Coronary artery (tissue), 2 donors: ENCODE measurements at regions not wholly inside any gene's neighbourhood (a gene's known extent, or its start where the extent isn't known, plus 50 kb on each side); places are given as distances from the start of the nearest gene placed in this dataset.

Source experiments
- DNase-seq: peaks from one replicate; pipeline ENCODE4 v3.0.0-alpha.2; 2017; ENCODE audit warnings: low spot score
- H3K27ac ChIP-seq, 2 donors: fragments of 200-600 bp; sonication (generic); one replicate each; pipeline ENCODE4 v1.5.1; 2016 to 2019
- H3K4me3 ChIP-seq: fragments of 200-600 bp; sonication (generic); 2 replicates; pipeline ENCODE4 v1.5.1; 2016; ENCODE audit warnings: mild to moderate bottlenecking, moderate library complexity
- TF ChIP-seq, protein P1 (sequence below): fragments of 200-600 bp; sonication (generic); IDR thresholded peaks from one replicate; pipeline ENCODE4 v1.5.1; 2019; ENCODE audit warnings: antibody characterized with exemption

DNA sequence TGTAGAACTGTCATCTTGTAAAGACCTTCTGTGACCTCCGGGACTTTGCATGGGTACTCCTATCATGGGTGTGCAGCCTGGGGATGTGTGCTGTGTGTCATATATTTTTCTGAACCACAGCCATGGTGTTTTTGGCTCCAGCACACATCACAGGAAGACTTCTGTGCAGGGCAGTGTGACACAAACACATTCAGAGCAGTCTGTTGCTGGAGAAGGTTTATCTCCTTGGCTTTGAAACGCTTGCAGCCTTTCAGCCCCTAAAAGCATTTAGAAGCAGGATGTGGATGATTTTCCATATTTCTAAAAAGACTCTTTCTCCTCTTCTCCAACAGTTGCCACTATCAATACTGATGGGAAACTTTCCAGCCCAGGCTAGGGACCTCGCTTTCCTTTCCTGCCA, 221.6 kb upstream of the FOXA2 start:
- DNase-seq, result no peak
- no peak overlapping the region for H3K27ac ChIP-seq
- H3K4me3 ChIP-seq, result no peak overlapping the region
- TF ChIP-seq, protein P1, sequence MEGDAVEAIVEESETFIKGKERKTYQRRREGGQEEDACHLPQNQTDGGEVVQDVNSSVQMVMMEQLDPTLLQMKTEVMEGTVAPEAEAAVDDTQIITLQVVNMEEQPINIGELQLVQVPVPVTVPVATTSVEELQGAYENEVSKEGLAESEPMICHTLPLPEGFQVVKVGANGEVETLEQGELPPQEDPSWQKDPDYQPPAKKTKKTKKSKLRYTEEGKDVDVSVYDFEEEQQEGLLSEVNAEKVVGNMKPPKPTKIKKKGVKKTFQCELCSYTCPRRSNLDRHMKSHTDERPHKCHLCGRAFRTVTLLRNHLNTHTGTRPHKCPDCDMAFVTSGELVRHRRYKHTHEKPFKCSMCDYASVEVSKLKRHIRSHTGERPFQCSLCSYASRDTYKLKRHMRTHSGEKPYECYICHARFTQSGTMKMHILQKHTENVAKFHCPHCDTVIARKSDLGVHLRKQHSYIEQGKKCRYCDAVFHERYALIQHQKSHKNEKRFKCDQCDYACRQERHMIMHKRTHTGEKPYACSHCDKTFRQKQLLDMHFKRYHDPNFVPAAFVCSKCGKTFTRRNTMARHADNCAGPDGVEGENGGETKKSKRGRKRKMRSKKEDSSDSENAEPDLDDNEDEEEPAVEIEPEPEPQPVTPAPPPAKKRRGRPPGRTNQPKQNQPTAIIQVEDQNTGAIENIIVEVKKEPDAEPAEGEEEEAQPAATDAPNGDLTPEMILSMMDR, result no peak

DNA sequence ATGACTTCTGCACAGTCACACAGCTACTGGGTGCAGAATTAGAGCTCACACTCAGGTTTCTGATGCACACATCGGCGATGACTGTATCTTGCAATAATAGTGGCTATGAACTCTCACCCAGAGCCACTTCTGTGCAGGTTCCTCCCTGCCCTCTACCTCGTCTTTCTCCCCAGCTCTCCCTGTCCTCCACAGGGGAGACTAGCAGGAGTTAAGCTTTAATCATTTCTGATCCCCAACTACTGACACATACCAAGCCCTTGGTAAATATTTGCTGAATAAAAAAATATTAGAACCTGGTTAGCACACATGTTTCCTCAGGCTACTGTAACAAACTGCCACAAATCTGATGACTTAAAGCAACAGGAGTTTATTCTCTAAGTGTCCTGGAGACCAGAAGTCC, 222.7 kb upstream of the FOXA2 start:
- TF ChIP-seq, protein P1, result no peak
- no peak overlapping the region for H3K4me3 ChIP-seq
- no peak overlapping the region for H3K27ac ChIP-seq
- DNase-seq, result no peak

DNA sequence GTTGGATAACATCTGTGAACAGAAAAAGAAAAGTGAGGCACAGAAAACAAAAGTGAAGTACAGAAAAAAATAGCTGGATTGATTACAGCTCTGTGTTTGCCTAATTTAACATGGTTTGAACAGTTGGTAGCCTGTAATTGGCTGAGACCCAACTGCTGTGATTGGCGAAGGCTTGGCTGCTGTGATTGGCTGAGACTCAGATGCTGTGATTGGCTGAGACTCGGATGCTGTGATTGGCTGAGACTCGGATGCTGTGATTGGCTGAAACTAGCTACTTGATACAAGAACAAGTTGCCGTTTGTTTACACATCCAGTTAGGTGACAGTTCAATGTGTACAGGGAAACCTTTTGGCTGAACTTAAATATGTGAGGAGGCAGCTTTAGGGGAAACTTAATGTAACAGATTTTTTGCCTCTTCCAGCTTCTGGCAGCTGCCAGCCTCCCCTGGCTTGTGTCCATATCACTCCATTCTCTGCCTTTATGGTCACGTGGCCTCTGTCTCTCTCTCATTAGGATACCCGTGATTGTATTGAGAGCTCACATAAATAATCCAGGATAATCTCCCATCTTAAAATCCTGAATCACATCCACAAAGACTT, 223.4 kb upstream of the FOXA2 start:
- DNase-seq, result no peak
- Histone ChIP-seq H3K4me3 (no peak overlapping the region), H3K27ac (no peak overlapping the region)
- TF ChIP-seq, protein P1, result no peak

DNA sequence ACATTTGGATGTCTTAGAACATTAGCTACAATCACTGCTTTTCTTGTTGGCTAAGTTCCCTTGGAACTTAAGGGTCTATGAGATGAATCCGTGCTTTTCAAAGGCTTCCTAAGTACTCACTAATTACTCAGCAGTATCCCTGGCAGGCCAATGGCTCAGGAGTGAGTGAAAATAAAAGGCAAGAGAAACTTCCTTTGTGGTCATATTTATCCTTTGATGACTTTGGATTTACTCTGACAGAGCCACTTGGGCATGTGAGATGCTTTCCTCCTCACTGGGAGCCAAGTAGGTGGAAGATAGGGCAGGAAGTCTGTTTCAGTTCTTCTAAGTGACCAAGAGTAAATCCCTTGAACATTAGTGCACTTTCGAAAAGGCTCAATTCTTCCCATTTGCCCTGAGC, 224.3 kb upstream of the FOXA2 start:
- DNase-seq, result no peak
- no peak overlapping the region for H3K4me3 ChIP-seq
- H3K27ac ChIP-seq, result no peak overlapping the region
- TF ChIP-seq, protein P1, result no peak

DNA sequence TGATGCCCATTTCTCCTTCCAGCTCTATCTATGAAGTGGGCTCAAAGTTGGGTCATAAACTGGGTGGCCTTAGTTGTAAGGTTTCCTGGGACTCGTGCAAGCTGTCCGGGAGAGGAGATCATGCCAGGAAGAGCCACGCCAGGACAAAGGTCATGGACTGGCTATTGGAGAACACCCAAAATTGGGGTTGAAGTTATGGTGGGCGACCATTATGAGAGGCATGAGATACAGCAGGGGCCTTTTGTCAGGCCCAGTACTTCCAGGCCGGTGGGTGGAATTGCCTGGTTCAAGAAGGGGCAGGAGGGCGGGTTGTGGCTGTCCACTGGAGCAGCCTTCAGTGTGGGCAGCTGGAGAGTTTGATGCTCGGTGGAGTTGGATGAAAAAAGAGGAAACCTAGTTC, 225.1 kb upstream of the SSTR4 start:
- TF ChIP-seq, protein P1, result no peak
- Histone ChIP-seq H3K4me3 (no peak overlapping the region), H3K27ac (no peak overlapping the region)
- no peak for DNase-seq

DNA sequence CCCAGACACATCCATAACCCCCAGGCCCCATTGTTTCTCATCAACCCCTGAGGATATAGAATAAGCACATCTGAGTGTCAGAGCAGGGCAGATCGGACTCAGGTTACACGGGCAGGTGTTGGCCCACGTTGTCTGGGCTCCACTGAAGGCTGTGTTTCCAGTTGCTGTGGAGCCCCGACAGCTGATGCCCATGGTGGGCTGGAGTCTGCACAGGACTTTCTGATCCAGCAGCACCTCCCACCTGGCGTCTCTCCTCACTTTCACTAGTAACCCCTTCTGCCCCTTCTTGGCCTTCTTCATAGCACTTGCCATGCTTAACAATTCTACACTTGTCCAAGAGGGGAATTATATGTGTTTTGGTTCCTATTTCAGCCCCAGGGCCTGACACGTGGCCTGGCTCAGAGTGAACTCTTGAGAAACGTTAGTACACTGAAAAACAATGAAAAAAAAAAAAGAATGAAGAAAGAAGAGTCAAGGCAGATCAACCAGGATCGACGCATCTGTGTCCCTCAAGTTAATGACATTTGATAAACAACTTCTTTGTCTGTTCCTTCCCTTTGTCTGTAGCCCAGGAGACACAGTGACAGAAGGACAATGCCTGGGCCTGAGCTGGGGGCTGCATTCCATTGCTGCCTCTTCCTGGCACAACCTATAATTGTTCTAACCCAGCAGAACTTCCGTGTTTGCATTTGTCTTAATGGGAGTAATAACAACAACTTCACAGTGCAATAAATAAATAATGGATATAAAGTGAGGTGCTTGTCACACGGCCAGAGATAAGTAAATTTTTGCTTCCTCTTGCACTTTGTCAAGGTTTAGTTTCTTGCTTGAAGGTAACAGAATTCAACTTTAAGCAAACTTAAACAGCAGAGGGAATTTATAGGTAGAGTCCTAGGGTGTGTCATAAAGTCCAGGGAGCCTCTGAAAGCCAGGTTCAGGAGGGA, 224.2 kb upstream of the SSTR4 start:
- TF ChIP-seq, protein P1, result no peak
- Histone ChIP-seq H3K4me3 (no peak overlapping the region), H3K27ac (no peak overlapping the region)
- no peak for DNase-seq
